ENCODE measurements at regions not wholly inside any gene's neighbourhood (a gene's known extent, or its start where the extent isn't known, plus 50 kb on each side); places are given as distances from the start of the nearest gene placed in this dataset.

DNA sequence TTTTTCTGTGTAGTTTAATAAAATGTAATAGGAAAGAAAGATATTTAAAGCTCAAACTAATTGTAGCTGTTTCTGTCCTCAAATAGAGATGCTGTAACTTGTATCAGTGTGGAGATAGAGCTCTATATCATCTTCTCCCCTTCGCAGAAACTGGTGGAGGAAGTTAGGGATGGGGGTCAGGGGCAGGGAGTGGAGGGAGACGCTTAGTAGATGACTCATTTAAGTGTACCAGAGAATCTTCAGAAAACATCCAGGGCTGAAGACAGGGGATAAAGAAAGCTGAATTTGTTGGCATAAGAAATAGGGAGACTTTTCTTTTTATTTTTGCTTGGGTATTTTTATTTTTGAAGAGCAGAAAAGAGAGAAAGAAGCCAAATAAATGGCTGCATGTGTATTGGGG, 282.6 kb upstream of the DPYD start:
- TF ChIP-seq, protein P1, sequence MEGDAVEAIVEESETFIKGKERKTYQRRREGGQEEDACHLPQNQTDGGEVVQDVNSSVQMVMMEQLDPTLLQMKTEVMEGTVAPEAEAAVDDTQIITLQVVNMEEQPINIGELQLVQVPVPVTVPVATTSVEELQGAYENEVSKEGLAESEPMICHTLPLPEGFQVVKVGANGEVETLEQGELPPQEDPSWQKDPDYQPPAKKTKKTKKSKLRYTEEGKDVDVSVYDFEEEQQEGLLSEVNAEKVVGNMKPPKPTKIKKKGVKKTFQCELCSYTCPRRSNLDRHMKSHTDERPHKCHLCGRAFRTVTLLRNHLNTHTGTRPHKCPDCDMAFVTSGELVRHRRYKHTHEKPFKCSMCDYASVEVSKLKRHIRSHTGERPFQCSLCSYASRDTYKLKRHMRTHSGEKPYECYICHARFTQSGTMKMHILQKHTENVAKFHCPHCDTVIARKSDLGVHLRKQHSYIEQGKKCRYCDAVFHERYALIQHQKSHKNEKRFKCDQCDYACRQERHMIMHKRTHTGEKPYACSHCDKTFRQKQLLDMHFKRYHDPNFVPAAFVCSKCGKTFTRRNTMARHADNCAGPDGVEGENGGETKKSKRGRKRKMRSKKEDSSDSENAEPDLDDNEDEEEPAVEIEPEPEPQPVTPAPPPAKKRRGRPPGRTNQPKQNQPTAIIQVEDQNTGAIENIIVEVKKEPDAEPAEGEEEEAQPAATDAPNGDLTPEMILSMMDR (conservative IDR thresholded peaks at IDR 0.05; ENCODE audit: low read depth, low read length) = no peak
- TF ChIP-seq EZH2 (IDR thresholded peaks at IDR 0.05; ENCODE audit: borderline replicate concordance, low read depth, low read length, poor library complexity, severe bottlenecking) = no peak

All from A673 (cell line).